ENCODE measurements at regions not wholly inside any gene's neighbourhood (a gene's known extent, or its start where the extent isn't known, plus 50 kb on each side); places are given as distances from the start of the nearest gene placed in this dataset.

DNA sequence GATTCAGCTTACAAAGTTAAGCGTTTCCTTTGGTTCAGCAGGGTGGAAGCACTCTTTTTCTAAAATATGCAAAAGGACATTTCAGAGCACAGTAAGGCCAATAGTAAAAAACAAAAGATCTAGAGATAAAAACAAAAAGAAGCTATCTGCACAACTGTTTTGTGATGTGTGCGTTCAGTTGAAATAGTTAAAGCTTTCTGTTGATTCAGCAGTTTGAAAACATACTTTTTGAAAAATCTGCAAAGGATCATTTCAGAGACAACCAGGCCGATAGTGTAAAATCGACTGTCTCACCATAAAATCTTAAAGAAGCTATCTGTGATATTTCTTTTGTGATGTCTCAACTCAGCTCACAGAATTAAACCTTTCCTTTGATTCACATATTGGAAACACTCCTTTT is 300.0 kb upstream of the ALG10B start:
- H3K27me3 Mint-ChIP-seq (ENCODE audit: low read depth): no peaks in the 10 kb centered on the region
- peaks cover 2% of the 10 kb centered on the region for H3K9me3 Mint-ChIP-seq
- no peak overlapping the region for H3K4me3 Mint-ChIP-seq
- no peak for TF ChIP-seq CTCF (conservative IDR thresholded peaks at IDR 0.05)
- H3K27ac Mint-ChIP-seq (ENCODE audit: unreplicated experiment): no peak overlapping the region
- H3K4me1 Mint-ChIP-seq: no peaks in the 10 kb centered on the region
- DNase-seq (ENCODE audit: low read depth, low spot score): no peak
- no peaks in the 10 kb centered on the region for H3K36me3 Mint-ChIP-seq (ENCODE audit: low read depth)

- Mint-ChIP-seq H3K27ac (ENCODE audit: unreplicated experiment) (no peak overlapping the region), H3K4me3 (no peak overlapping the region), H3K27me3 (ENCODE audit: low read depth) (no peaks in the 10 kb centered on the region), H3K36me3 (ENCODE audit: low read depth) (no peaks in the 10 kb centered on the region), H3K9me3 (peaks cover 3% of the 10 kb centered on the region), H3K4me1 (no peaks in the 10 kb centered on the region)
- TF ChIP-seq CTCF (conservative IDR thresholded peaks at IDR 0.05): no peak
- DNase-seq (ENCODE audit: low read depth, low spot score): no peak
These were observed 290.7 kb upstream of the ALG10B start for GRCh38 chr12:38025916-38026315.

DNA sequence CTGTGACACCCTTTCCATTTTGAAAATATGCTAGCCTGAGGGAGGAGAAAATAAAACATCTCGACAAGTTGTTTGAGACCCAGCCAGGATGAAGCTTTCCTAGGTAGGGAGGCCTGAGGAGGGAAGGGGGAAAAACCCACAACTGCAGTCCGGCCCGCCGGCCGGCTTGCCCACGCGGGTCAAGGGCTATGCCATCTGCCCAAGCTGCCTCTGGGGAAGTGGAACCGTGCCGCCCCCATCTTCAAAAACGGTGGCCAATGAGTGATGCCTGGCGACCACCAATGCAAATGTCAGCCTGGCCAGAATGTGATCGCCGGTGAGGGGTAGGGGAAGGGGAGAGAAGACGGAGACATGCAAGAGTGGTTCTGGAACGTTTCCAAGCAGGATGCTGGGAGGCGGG is 263.5 kb upstream of the ALG10B start:
- no peaks in the 10 kb centered on the region for H3K27me3 Mint-ChIP-seq (ENCODE audit: low read depth)
- DNase-seq (ENCODE audit: low read depth, low spot score): no peak
- H3K4me1 Mint-ChIP-seq: no peaks in the 10 kb centered on the region
- no peak overlapping the region for H3K4me3 Mint-ChIP-seq
- no peak overlapping the region for H3K27ac Mint-ChIP-seq (ENCODE audit: unreplicated experiment)
- peaks cover 23% of the 10 kb centered on the region for H3K36me3 Mint-ChIP-seq (ENCODE audit: low read depth)
- TF ChIP-seq CTCF (conservative IDR thresholded peaks at IDR 0.05): no peak
- peaks cover 22% of the 10 kb centered on the region for H3K9me3 Mint-ChIP-seq

DNA sequence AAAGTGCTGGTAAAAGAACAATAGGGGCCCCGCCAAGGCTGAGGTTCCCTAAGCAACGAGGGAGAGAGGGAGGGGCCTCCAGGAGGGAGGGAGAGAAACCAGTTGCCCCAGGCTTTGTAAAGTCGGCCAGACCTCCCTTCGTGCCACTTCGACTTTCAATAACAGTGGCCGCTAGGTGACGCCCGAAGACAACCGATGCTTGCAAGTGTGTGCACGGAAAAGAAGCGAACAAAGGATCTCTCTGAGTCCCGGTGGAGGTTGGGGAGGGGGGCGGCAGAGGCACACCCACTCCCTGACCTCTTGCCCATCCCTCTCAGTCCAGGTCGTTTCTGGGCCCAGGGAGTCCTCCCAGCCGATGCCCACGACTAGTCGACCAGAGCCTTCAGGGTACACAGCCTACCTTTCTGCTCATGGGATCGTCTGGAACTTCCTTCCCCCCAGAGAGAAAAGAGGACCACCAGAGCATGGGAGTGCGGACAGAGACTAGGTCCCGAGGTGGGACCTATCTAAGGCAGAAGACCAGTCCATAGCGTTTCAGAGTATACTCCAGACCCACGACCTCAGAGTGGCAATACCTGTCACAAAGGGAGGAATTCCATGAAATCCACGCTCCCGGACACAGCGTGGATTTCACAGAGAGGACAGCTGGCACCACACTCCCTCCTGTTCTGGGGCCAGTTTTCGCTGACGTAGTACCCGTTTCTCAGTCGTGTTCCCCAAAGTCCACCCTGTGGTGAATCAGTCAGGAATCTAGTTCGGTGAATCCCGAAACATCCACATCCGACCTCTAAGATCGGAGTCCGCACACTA is 262.7 kb upstream of the ALG10B start:
- DNase-seq (ENCODE audit: low read depth, low spot score): no peak
- no peaks in the 10 kb centered on the region for H3K27me3 Mint-ChIP-seq (ENCODE audit: low read depth)
- H3K27ac Mint-ChIP-seq (ENCODE audit: unreplicated experiment): no peak overlapping the region
- no peaks in the 10 kb centered on the region for H3K4me1 Mint-ChIP-seq
- no peak for TF ChIP-seq CTCF (conservative IDR thresholded peaks at IDR 0.05)
- H3K36me3 Mint-ChIP-seq (ENCODE audit: low read depth): peaks cover 25% of the 10 kb centered on the region
- no peak overlapping the region for H3K4me3 Mint-ChIP-seq
- H3K9me3 Mint-ChIP-seq: peaks cover 22% of the 10 kb centered on the region

GRCh38 chr12:38056701-38057689 is 259.6 kb upstream of the ALG10B start:
- no peak for TF ChIP-seq CTCF (conservative IDR thresholded peaks at IDR 0.05)
- peaks cover 19% of the 10 kb centered on the region for H3K9me3 Mint-ChIP-seq
- H3K4me1 Mint-ChIP-seq: no peaks in the 10 kb centered on the region
- no peaks in the 10 kb centered on the region for H3K27me3 Mint-ChIP-seq (ENCODE audit: low read depth)
- H3K36me3 Mint-ChIP-seq (ENCODE audit: low read depth): peaks cover 21% of the 10 kb centered on the region
- H3K27ac Mint-ChIP-seq (ENCODE audit: unreplicated experiment): no peak overlapping the region
- H3K4me3 Mint-ChIP-seq: no peak overlapping the region
- DNase-seq (ENCODE audit: low read depth, low spot score): no peak

Measured in neural crest cell (in vitro differentiated cells).